Stimulated activated CD8-positive, alpha-beta memory T cell treated with anti-CD3 and anti-CD28 coated beads, Interleukin-7, amount 100 ng/mL, for 24 hours (primary cell): ENCODE measurements at regions not wholly inside any gene's neighbourhood (a gene's known extent, or its start where the extent isn't known, plus 50 kb on each side); places are given as distances from the start of the nearest gene placed in this dataset.
"Not testable (repeated sequence)": the region's sequence is repeated elsewhere in the genome, so short reads cannot be mapped to it uniquely, and the experiment has no call there.

Experiments used
- DNase-seq: peaks from one replicate; pipeline ENCODE4 v3.0.0-alpha.2; 2020; ENCODE audit warnings: low read depth

DNA sequence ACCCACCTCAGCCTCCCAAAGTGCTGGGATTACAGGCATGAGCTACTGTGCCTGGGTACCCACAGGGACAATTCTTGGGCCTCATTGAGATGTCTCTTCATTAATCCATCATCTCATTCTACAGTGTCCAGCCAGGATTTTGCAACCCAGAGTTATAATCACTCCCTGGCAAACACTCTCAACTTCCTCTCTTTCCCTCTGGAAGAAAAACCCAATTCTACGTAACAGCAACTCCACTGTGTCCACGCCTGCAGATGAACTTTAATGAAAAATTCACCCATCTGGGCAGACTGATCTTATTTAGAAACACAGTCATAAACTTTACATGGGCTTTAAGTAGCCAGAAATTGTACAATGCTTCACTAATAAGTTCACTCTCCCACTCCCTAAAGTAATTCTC, 90.1 kb upstream of the ABCC4 start:
- DNase-seq = no peak

DNA sequence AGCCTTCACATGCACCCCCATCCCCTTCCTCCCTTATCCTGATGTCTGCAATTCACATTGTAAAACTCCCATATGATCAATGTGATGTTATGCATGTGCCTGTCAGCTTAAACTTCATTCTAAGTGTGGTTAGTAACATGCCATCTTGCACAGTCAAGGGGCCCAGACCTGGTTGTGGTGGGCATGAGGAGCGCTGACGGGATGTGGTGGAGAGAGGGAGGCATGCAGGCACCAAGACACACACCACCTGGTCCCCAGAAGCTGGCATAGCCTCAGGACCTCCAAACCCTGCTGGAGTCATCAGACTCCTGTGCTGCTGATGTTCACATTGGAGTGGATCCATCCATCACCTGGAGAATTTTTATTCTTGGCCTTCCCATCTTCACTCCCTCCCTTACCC, 90.5 kb upstream of the ABCC4 start:
- DNase-seq = no peak

DNA sequence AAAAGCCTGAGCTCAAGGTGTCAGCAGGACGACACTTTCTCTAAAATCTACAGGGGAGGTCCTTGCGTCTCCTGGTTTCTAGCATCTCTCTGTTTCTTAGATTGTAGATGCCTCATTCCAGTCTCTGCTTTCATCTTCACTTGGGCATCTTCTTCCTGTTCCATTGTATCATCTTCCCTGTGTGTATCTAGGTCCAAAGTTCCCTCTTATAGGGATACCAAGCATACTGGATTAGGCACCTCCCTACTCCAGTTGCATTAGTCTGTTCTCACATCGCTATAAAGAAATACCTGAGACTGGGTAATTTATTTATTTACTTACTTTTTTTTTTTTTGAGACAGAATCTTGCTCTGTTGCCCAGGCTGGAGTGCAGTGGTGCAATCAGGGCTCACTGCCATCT, 91.3 kb upstream of the ABCC4 start:
- DNase-seq = no peak

GRCh38 chr13:95403349-95404140, 102.3 kb upstream of the ABCC4 start:
- no peak for DNase-seq

- DNase-seq = peak; percentile 58
These were observed 103.1 kb upstream of the ABCC4 start for GRCh38 chr13:95404141-95404882.

DNA sequence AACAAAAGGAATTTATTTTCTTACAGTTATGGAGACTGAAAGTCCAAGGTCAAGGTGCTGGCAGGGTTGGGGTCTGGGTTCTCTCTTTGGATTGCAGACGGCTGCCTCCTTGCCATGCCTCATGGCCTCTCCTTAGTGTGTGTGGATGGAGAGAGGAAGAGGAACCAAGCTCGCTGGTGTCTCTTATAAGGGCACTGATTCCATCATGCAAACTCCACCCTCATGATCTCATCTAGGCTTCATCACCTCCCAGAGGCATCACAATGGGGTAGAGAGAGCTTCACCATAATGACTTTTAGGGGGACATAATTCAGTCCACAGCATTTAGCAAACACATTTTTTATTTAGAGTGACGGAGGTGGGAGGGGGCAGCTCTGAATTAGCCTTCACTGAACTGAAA, 104.9 kb upstream of the ABCC4 start:
- DNase-seq = no peak

DNA sequence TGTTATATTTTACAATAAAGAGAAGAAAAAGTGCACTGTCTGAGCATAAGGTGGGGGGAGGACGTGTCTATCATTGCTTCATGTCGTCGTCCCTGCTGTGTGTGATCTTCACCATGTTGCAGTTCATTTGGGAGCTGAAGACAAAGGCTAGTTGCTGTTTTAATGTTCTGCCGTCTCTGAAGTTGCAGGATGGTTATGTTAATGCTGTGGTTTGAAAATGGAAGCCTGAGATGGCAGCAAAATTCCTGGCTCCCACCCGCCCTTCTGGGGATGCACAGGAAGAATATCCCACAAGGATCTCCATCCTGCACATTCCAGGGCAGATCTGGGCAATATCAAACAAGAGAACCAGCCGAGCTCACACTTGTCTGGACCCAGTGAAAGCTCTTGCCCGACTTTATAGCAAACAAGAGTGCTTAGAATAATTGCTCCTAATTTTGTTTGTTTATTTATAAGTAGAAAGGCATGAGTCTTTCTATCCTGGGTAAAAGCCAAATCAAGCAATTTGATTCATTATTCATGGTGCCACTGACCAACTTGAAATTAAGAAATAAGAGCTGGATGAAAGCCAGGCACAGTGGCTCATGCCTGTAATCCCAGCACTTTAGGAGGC, 110.3 kb upstream of the ABCC4 start:
- DNase-seq = no peak

GRCh38 chr13:95418946-95419345, 117.7 kb upstream of the ABCC4 start:
- no peak for DNase-seq

- no peak for DNase-seq
These were observed 119.2 kb upstream of the ABCC4 start for GRCh38 chr13:95420501-95420900.

GRCh38 chr13:95426631-95427030, 125.4 kb upstream of the ABCC4 start:
- DNase-seq = no peak

- DNase-seq = not testable (repeated sequence)
These were observed 122.0 kb upstream of the CLDN10 start for GRCh38 chr13:95430525-95430924.

GRCh38 chr13:95432141-95432540, 120.4 kb upstream of the CLDN10 start:
- no peak for DNase-seq

- no peak for DNase-seq
These were observed 119.0 kb upstream of the CLDN10 start for GRCh38 chr13:95433537-95433936.

DNA sequence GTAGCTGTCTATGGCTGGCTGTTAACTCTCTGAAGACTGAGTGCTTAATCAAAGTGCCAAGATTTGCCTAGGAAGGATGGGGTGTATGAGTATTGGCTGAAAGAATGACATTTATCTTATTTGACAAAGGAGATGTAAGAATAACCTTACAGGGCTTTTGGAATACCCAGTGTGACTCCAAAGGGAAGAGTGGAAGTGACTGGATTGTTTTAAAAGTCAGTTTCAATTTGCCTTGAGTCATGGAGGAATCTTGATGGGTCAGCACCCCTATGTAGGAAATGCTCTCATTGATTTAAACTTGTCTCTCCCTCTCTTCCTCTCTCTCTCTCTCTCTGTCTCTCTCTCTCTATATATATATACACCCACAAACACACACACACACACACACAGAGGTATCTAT, 118.4 kb upstream of the CLDN10 start:
- DNase-seq = no peak

- no peak for DNase-seq
These were observed 115.0 kb upstream of the CLDN10 start for GRCh38 chr13:95437561-95437960.

DNA sequence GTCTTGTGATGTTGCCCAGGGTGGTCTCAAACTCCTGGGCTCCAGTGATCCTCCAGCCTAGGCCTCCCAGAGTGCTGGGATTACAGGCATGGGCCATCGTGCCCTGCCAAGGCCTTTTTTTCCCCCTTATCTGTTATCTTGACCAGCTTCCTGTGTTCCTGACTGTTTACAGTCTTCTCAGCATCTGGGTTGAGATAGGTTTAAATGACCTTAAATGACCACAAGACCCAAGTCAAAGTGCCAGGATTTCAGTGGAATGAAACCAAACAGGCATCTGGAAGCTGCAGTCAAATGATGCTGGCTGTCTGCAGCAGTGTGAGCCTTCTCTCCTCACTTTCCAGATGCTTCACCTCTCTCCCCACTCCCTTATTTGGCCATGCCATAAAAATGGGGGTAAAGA, 114.2 kb upstream of the CLDN10 start:
- DNase-seq = no peak

DNA sequence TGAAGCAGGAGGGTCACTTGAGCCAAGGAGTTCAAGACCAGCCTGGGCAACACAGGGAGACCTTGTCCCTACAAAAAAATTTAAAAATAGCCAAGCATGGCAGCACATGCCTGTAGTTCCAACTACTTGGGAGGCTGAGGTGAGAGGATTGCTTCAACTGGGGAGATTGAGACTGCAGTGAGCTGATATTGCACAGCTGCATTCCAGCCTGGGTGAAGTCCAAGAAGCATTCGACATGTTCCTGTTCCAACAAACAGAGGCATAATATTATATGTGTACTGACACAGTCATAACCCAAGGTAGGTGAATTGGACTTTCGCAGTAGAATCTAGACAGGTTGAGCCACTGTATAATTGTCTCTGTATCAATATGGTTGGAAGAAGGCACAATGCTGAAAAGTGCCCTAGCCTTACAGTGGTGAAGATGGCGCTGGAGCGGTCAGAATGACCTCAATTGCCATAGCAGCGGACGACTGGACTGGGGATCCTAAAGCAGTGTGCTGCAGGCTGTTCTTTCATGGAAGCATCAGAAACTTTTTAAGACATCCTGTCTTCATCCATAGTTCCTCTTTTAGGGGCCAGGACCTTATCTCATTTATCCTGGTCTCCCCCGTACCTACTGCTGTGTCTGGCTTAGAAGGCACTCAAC, 112.0 kb upstream of the CLDN10 start:
- DNase-seq = no peak

DNA sequence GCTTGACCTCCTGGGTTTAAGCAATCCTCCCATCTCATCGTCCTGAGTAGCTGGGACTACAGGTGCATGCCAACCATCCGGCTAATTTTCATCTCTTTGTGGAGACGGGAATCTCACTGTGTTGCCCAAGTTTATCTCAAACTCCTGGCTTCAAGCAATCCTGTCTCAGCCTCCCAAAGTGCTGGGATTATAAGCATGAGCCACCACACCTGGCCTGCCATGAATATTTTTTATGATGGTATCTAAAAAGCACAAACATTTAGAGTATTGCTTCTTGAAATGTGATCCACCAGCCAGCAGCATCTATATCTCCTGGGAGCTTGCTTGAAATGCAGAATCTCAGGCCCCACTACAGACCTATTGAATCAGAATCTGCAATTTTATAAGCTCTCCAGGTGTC, 111.2 kb upstream of the CLDN10 start:
- DNase-seq = no peak

DNA sequence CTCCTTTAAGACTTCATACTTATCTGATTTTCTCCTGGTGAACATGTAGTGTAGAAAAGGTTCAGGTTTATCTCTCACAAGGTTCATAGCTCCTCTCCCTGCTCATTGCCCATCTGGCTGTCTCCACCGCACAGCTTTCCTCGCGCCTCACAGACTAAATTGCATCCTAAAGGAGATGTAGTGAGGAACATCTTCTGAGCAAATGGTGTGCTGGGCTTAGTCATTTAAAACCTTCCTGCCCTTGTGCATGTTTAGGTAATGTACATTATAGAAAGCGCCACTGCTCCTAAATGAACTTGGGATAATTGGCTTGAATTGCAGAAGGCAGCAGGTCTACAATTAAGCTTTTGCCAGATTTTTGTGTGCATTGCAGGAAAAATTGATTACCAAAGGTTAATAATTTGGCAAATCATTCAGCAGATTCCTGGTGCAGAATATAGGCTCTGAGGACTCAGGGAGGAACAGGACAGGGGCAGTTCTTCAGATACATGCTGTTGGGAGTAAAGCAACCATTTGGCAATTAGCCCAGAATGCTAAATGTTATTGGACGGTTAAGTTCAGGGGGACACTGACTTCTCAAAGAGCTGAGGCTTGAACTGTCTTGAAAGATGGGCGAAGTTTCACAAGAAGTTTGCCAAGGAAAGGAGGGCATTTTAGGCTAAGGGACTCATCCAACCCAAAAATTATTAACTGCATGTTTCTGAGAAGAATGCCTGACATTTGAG, 108.4 kb upstream of the CLDN10 start:
- no peak for DNase-seq

DNA sequence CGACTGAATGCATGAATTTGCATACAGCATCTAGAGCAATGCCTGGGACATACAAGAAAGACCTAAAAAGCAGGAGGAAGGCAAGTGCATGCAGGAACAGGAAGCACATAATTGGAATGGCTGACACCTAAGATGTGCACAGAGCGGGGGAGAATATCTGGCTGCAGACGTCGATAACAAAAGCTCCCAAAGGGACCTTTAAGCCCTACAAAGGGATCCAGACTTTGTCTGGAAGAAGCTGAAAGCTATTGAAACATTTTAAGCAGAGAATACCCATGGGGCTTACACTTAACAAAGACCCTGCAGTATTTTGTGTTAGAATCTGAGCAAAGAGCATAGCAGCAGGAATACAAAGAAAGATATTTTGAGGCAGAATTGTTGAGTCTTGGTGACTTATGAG, 107.4 kb upstream of the CLDN10 start:
- DNase-seq = no peak

GRCh38 chr13:95447814-95448213, 104.7 kb upstream of the CLDN10 start:
- DNase-seq = no peak

- DNase-seq = no peak
These were observed 100.9 kb upstream of the CLDN10 start for GRCh38 chr13:95451656-95452055.
